GM19463 (cell line): ENCODE measurements at regions not wholly inside any gene's neighbourhood (a gene's known extent, or its start where the extent isn't known, plus 50 kb on each side); places are given as distances from the start of the nearest gene placed in this dataset.
"Not testable (repeated sequence)": the region's sequence is repeated elsewhere in the genome, so short reads cannot be mapped to it uniquely, and the experiment has no call there.

Source experiments
- ATAC-seq: cut with Tn5 transposase; IDR thresholded peaks from one replicate; pipeline ENCODE4 v1.9.1; 2021; ENCODE audit warnings: mild to moderate bottlenecking, moderate library complexity; ENCODE audit not compliant: unreplicated experiment

DNA sequence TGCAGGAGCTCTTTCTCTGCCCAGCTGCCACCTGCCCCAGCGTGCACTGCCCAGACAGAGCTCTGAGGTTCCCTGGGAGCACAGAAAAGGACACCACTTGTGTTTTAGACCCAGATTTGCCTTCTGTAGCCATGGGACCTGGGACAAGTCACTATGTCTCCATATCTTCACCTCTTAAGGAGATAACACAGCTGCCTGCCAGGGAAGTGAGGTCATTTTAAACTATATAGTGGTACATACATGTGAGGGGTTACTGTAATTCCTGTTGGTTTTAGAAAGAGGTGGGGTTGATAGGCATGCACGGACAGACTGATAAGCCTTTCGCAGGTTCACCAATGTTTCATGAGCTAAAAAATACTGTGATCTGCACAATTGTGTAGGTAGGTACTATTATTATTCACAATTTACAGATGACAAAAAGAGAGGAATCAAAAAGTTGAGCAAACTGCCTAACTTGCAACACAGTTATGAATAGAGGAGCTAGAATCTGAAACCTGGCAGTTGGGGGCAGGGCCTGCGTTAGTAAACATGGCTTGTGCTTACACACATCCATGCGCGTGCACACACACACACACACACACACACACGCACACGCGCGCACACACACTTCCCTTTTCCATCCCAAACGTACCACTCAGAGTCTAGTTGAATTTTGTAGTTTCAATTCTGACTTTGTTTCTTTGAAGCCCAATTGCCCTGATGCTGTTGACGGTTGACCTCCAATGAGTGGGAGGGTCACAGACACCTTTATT lies 193.6 kb downstream of the FAM43A start:
- ATAC-seq = no peak

DNA sequence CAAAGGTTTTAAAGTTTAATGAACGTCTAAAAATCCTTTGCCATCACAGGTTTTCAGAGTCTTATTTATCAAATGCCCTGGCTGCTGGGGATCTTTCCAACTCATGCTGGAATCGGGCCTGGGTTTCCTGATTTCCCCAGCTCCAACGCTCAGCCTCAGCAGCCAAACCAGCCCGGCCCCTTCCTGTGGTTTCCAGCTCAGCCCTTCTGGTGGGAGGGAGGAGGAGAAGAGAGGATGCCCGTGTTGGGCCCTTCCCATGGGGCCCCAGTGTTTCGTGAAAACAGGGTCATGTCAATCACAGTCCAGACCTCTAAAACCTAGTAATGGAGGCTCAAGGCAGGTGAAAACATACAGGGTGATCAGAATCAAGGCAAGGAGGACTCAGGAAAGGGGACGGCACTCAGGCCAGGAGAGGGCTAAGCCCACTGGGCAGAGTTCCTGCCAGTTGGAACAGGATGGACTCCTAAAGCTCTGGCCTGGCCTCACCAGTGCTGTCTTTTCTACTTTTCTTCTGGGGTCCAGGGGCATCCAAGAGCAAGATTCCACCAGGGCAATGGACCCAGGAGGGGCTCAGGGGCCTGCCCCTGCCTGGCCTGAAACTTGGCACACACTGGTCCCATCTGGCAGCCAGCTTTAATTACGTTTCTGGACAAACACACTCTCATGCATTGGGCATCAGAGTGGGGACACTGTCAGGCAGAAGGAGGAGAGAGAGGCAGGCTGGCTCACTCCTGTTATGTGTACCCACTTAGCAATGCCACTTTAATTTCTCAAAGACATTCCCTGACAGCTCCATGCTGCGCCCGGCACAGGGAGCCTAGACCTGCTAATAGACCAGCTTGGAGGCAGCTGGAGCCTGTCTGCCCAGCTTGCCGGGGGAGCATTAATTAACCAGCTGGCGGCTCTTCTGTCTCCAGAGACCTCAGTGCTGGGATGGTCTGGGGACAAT lies 194.6 kb downstream of the FAM43A start:
- ATAC-seq = no peak

DNA sequence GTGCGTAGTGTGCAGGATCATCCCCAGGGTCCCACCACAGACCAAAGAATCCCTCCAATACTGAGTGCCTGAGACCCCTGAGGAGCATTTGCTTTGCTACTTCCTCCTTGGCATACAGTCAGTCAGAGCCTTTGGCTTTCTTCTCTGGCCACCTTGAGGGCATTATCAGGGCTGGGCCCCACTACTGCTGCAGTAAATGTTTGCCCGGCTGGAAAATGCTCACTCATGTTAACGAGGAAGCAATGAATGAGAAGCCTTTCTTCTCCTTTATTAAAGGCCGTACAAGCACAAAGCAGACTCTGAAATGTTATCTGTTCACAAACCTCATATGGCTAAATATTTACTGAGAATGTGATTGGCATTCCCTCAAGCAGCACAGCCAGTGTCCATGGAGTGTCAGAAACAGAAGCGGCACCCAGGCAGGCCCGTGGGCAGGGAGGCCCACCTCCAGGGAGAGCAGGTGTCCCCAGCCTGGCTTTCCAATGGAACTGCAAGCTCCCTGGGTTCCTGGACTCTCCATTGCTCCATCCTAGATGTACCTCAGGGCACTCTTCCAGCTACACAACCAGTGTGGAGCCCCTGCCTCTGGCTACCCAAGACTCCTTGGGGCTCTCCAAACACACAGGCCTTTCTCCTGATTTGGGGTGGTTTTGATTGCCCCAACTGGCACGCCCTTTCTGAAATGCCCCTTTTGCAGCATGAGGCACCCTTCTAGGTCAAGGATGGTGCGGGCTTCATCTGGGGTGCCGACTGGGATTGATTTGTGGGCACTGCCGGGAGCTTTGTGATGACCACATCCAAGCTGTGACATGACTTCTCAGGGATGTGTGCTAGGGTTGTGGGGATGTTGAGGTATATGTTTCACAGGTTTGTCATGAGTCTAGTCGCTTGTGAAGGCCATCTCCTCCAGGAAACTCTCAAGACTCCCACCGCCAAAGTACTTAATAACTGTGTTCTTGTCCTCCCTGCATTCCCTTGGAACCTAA lies 195.6 kb downstream of the FAM43A start:
- ATAC-seq = no peak

DNA sequence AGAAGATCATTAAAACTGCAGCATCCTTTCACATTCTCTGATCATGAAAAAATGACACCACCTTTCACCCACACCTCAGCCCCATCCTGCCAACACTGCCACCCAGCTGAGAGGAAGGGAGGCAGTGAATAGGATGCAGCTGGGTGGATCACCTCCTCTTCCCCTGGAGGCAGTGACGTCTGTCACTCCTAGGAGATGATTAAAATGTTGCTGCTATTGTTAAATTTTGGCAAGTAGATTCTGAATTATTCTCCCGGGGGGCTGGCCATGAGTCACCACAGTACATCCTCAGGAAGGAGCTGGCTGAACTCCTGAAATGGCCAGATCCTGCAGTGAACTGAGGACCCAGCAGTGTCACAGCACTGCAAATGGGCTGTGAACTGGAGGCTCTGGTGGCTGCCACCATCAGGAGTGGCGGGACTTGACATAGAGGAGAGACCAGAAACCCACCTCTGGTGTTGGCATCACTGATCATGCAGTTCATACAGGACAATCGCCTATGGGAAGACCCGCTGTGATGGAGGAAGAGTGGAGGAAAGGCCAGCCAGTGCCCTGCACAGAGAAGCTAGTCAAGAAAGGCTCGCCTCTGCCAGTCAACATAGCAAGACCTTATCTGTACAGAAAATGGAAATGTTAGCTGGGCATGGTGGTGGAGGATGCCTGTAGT lies 199.1 kb downstream of the FAM43A start:
- ATAC-seq = no peak

DNA sequence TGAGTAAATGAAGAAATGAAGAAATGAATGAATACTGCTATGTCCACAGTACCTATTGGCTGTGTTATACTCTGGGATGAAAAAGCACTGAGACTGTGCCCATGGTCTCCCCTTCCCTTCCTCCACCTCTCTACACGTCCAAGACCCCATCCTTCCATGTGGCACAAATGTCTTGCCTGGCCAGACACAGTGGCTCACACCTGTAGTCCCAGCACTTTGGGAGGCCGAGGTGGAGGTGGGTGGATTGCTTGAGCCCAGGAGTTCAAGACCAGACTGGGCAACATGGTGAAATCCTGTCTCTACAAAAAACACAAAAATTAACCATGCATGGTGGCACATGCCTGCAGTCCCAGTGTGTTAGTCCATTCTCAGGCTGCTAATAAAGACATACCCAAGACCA lies 200.1 kb downstream of the FAM43A start:
- no peak for ATAC-seq

DNA sequence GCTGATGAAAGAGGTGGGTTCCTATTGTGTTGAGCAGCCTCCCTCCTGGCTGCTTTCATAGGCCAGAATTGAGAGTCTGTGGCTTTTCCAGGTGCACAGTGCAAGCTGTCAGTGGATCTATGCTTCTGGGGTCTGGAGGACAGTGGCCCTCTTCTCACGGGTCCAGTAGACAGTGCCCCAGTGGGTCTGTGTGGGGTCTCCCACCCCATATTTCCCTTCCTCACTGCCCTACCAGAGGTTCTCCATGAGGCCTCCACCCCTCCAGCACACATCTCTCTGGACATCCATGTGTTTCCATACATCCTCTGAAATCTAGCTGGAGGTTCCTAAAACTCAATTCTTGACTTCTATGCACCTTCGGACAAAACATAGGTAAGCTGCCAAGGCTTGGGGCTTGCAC lies 201.2 kb downstream of the FAM43A start:
- no peak for ATAC-seq

DNA sequence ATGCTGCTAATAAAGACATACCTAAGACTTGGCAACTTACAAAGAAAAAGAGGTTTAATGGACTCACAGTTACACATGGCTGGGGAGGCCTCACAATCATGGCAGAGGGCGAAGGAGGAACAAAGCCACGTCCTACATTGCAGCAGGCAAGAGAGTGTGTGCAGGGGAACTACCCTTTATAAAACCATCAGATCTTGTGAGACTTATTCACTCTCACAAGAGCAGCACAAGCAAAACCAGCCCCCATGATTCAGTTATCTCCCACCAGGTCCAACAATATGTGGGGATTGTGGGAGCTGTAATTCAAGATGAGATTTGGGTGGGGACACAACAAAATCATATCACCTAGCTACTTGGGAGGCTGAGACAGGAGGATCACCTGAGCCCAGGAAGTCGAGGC lies 202.4 kb downstream of the FAM43A start:
- ATAC-seq = not testable (repeated sequence)

DNA sequence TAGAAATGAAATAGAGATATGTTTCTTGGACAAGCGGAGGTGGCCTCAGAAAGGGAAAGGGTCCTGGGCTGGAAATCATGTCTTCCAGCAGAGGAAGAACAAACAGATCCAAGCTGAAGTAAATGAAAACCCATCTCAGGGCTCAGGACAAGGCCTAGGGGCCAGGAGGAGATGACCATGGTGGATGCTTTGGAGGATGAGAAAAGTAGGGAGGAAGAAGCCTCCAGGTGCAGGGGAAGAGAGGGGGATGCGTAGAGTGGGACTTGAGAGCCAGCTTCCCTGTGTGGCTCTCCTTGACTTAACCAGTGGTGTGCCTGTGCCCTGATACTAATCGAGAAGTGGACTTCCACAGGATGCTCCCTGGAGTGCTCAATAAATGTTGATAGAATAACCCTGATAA lies 203.2 kb downstream of the FAM43A start:
- ATAC-seq = no peak

DNA sequence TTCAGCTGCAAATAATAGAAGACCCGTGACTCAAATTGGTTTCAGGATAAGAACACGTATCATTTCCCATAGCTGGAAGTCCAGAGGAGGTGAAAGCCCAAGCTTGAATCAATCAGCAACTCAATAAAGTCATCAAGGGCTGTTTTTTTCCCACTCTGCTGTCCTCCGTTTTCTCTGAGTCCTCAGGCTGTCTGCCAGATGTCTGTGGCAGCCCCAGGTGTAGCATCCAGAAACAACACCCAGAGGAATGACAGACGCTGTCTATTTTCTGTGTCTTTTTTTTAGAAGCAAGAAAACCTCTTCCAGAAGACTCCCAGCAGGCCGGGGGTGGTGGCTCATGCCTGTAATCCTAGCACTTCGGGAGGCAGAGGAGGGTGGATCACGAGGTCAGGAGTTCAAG lies 204.4 kb downstream of the FAM43A start:
- ATAC-seq = no peak

DNA sequence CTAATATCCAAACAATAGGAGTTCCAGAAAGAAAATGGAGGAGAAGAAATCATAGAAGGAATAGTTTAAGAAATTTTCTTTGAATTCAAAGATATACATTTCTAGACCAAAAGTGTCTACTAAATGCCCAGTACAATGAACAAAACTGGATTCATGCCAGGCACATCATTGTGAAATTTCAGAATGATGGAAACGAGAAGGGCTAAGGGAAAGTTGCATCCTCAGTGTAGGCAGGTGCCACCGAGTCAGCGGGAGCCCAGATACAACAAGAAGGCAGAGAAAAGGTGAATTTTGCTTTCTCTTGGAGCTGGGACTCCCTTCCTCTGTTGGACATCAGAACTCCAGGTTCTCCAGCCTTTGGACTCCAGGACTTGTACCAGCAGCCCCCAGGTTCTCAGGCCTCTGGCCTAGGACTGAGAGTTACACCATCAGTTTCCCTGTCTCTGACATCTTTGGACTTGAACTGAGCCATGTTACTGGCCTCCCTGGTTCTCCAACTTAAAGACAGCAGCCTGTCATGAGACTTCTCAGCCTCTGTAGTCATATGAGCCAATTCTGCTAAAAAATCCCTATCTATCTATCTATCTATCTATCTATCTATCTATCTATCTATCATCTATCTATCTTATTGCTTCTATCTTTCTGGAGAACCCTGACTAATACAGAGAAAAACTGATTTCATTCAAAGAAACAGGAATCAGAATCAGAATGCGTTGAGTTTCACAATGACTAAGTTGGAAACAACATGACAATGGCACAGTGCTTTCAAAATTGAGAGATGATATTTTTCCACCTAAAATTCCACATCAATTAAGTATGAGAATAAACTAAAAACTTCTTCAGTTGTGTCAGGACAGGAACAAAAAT lies 207.7 kb downstream of the FAM43A start:
- ATAC-seq = no peak

DNA sequence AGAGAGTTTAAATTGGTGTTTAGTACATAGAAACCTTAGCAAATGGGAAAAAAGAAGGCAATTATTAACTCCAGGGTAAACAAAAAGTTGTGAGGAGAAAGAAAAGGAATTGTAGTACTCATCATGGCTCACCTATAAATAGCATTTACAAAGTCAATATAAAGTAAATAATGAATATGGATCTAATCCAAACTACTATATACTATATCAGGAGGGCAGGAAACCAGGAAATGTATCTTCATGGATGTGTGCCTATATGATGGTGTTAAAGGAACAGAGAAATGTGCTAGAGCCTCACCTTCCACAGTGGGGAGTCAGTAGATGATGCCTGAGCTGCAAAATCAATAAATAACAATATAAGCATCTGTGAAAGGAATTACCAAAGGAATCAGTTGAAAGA lies 208.9 kb downstream of the FAM43A start:
- ATAC-seq = no peak

DNA sequence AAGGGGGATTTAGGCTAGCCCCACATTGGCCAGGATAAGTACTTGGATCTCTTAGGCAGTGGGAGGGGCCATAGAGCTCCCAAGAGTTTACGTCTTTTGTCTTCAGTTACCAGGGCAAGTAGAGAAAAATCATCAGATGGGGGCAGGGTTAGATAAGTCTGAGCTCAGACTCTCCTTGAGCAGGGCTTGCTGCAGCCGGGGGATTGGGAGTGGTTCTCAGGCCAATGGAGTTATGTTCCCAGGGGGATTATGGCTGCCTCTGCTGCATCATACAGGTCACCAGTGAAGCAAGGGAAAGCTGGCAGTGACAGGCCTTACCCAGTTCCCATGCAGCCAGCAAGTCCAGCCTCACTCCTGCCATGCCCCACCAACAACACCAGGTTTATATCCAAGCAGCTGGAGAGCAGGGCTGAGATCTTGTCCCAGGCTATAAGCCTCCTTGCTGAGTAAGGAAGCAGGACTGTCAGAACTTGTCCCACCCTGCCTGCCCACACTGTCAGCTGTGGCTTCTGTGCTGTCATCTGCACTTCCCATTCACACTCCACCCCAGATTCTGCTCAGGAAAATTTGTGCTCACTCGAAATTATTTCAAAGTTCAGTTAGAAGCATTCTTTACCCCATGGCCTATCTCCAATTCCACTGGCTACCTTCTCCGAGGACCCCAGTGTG lies 215.3 kb downstream of the FAM43A start:
- ATAC-seq = no peak

DNA sequence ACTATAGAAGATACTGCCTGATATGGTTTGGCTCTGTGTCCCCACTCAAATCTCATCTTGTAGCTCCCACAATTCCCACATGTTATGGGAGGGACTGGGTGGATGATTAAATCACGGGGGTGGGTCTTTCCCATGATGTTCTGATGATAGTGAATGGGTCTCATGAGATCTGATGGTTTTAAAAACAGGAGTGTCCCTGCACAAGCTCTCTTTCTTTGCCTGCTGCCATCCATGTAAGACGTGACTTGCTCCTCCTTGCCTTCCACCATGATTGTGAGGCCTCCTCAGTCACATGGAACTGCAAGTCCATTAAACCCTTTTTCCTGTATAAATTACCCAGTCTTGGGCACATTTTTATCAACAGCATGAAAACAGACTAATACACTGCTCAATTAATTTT lies 217.8 kb downstream of the FAM43A start:
- ATAC-seq = not testable (repeated sequence)

DNA sequence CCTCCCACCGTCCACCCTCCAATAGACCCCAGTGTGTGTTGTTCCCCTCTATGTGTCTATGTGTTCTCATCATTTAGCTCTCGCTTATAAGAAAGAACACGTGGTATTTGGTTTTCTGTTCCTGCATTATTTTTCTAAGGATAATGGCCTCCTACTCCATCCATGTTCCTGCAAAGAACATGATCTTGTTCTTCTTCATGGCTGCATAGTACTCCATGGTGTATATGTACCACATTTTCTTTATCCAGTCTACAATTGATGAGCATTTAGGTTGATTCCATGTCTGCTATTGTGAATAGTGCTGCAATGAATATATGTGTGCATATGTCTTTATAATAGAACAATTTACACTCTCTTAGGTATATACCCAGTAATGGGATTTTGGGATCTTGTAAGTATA lies 219.3 kb downstream of the FAM43A start:
- not testable (repeated sequence) for ATAC-seq

DNA sequence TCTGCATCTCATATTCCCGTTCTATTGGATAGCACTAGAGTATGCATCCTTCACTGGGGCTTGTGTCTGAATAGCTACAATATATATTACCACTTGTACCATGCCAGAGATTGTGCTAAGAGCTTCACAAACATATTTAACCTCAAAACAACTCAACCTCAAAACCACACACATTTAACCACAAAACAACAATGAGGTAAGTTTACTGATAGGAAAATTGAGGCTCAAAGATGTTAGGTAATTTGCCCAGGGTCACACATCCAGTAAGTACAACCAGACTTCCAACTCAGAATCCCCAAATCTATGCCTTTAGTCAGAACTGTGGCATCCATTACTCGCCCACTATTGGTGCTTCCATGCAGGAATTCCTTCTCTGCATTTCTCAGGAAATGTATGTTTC lies 220.0 kb downstream of the FAM43A start:
- ATAC-seq = no peak

DNA sequence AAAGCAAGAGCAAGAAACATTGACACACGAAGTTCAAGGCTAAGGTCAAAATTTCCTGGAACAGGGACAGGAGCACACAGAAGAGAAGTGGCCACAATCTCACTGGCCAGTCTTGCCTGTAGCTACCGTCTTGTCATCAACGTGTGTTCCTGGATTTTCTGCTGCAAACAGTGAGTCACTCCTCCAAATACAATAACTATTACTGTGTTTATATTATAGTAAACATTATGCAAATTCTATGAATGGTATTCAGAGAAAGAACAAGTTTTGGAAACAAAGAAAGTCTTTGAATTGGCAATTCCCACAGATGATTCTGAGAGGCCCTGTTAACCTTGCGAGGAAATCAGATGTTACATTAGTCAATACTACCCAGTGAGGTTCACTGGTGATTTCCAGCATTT lies 220.5 kb downstream of the FAM43A start:
- no peak for ATAC-seq

DNA sequence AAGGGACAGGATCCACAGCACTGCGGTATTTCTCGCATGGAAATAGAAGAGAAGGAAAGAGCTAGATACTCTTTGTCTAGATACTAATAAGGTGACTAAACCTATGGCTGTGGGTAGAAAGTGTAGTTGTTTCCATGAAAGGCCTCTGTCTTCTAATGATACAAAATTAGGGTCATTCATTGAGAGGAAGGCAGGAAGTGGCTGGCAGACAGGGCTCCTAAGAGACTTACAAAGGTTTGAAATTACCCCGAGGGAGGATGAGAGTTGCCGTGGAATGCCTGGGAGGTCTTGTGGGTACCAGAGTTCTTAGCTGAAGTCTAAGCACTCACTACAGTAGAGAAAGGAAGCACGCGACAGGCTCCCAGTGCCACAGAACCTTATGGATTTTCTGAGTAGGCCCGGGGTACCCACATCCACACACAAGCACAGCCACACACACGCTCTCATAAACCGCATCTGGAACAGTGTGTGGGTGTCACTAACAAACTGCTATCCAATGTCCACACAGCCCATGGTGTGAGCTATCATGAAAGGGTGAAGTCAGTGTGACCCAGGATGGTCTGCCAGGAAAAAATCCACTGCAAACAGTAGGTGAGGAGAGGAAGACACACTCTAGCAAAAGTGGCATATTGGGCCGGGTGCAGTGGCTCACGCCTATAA lies 221.4 kb downstream of the FAM43A start:
- ATAC-seq = no peak

DNA sequence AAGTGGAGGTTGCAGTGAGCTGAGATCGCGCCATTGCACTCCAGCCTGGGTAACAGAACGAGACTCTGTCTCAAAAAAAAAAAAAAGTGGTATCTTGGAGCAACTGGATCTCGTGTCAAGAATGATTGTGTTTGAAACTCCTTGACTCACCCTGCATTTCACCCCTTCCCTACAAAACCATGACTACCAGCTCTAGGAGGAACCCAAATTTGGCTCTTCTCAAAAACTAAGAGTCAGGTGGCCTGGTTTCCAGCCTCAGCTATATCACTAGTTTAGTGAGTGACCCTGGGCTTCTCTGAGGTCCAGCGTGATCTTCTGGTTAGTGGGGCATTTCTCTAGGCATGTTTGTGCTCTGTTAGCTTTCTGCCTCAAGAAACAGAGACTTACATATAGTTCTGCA lies 222.1 kb downstream of the FAM43A start:
- ATAC-seq = no peak
